ENCODE measurements at regions not wholly inside any gene's neighbourhood (a gene's known extent, or its start where the extent isn't known, plus 50 kb on each side); places are given as distances from the start of the nearest gene placed in this dataset.

- no peak overlapping the region for H3K27ac ChIP-seq
- H3K27me3 ChIP-seq, result no peaks in the 10 kb centered on the region
- no peaks in the 10 kb centered on the region for H3K36me3 ChIP-seq
- H3K4me1 ChIP-seq, result peaks cover 0 to 15% (median 0%) of the 10 kb centered on the region in 3 donors
- ATAC-seq, result no peak
- no peaks in the 10 kb centered on the region for H3K9me3 ChIP-seq
- no peak overlapping the region for H3K4me3 ChIP-seq
- no peak for TF ChIP-seq EP300 (IDR thresholded peaks at IDR 0.05)
- TF ChIP-seq POLR2A (IDR thresholded peaks at IDR 0.05), result no peak
- no peak for TF ChIP-seq POLR2AphosphoS5 (IDR thresholded peaks at IDR 0.05)
- no peak for TF ChIP-seq CTCF (IDR thresholded peaks at IDR 0.05)
Observed at GRCh38 chr2:106704798-106705197, 181.2 kb downstream of the ST6GAL2 start.

GRCh38 chr2:106705877-106706276 is 180.1 kb downstream of the ST6GAL2 start:
- ATAC-seq, result peak; percentile 28

GRCh38 chr2:106706283-106706682 is 179.7 kb downstream of the ST6GAL2 start:
- Histone ChIP-seq H3K27me3 (no peaks in the 10 kb centered on the region), H3K9me3 (no peaks in the 10 kb centered on the region), H3K4me3 (no peak overlapping the region), H3K4me1 (peaks cover 0 to 15% (median 0%) of the 10 kb centered on the region in 3 donors), H3K27ac (no peak overlapping the region), H3K36me3 (no peaks in the 10 kb centered on the region)
- WGBS, 2 donors (ENCODE audit: low coverage in 1 of 2), result 70 to 79% methylated on average over 2 of the region's 2 CpGs
- no peak for ATAC-seq
- TF ChIP-seq EP300 (IDR thresholded peaks at IDR 0.05) (no peak), POLR2AphosphoS5 (IDR thresholded peaks at IDR 0.05) (no peak)

More at GRCh38 chr2:106705877-106706276, 180.1 kb downstream of the ST6GAL2 start:
- Histone ChIP-seq H3K4me3 (no peak overlapping the region), H3K27ac (no peak overlapping the region), H3K27me3 (no peaks in the 10 kb centered on the region), H3K9me3 (no peaks in the 10 kb centered on the region), H3K36me3 (no peaks in the 10 kb centered on the region), H3K4me1 (peaks cover 0 to 15% (median 0%) of the 10 kb centered on the region in 3 donors)
- no peak for TF ChIP-seq CTCF (IDR thresholded peaks at IDR 0.05)
- peak; percentile 31 for TF ChIP-seq POLR2AphosphoS5 (IDR thresholded peaks at IDR 0.05)
- WGBS, 2 donors (ENCODE audit: low coverage in 1 of 2), result 50 to 73% methylated on average over 1 of the region's 1 CpG

- Histone ChIP-seq H3K27ac (no peak overlapping the region), H3K4me1 (peaks cover 0 to 15% (median 0%) of the 10 kb centered on the region in 3 donors), H3K27me3 (no peaks in the 10 kb centered on the region), H3K9me3 (peaks cover 0 to 8% (median 0%) of the 10 kb centered on the region in 3 donors), H3K36me3 (no peaks in the 10 kb centered on the region), H3K4me3 (no peak overlapping the region)
- 0% methylated on average over 1 of the region's 1 CpG for WGBS, 2 donors (ENCODE audit: low coverage in 1 of 2)
- ATAC-seq, result peak; percentile 67
- TF ChIP-seq EP300 (IDR thresholded peaks at IDR 0.05) (no peak), CTCF (IDR thresholded peaks at IDR 0.05) (no peak), POLR2A (IDR thresholded peaks at IDR 0.05) (no peak), POLR2AphosphoS5 (IDR thresholded peaks at IDR 0.05) (no peak)
Observed at GRCh38 chr2:106708209-106708608, 177.8 kb downstream of the ST6GAL2 start.

GRCh38 chr2:106709229-106709628 is 176.7 kb downstream of the ST6GAL2 start:
- no peaks in the 10 kb centered on the region for H3K27me3 ChIP-seq
- no peak overlapping the region for H3K4me3 ChIP-seq
- ATAC-seq, result no peak
- H3K9me3 ChIP-seq, result peaks cover 0 to 8% (median 0%) of the 10 kb centered on the region in 3 donors
- H3K36me3 ChIP-seq, result no peaks in the 10 kb centered on the region
- TF ChIP-seq POLR2A (IDR thresholded peaks at IDR 0.05) (no peak), CTCF (IDR thresholded peaks at IDR 0.05) (no peak), POLR2AphosphoS5 (IDR thresholded peaks at IDR 0.05) (no peak), EP300 (IDR thresholded peaks at IDR 0.05) (no peak)
- peaks cover 0 to 15% (median 0%) of the 10 kb centered on the region in 3 donors for H3K4me1 ChIP-seq
- H3K27ac ChIP-seq, result no peak overlapping the region
- WGBS, 2 donors (ENCODE audit: low coverage in 1 of 2), result 86 to 95% methylated on average over 1 of the region's 1 CpG

All from gastroesophageal sphincter (tissue), 4 donors.